A673 (cell line): ENCODE measurements at regions not wholly inside any gene's neighbourhood (a gene's known extent, or its start where the extent isn't known, plus 50 kb on each side); places are given as distances from the start of the nearest gene placed in this dataset.

ENCODE experiments used
- EZH2 ChIP-seq: fragments of 200-600 bp; sonication (generic); IDR thresholded peaks from 2 replicates; pipeline ENCODE4 v1.6.1; 2017; ENCODE audit warnings: borderline replicate concordance, low read depth, mild to moderate bottlenecking, mixed read lengths, antibody characterized with exemption, low read length; ENCODE audit not compliant: poor library complexity, severe bottlenecking
- TF ChIP-seq, protein P1 (sequence below): fragments of 300-800, 200-600 bp; sonication (generic); conservative IDR thresholded peaks from 2 replicates; pipeline ENCODE4 v1.5.1; 2017; ENCODE audit warnings: low read depth, mild to moderate bottlenecking, antibody characterized with exemption, low read length, moderate library complexity, mixed read lengths

DNA sequence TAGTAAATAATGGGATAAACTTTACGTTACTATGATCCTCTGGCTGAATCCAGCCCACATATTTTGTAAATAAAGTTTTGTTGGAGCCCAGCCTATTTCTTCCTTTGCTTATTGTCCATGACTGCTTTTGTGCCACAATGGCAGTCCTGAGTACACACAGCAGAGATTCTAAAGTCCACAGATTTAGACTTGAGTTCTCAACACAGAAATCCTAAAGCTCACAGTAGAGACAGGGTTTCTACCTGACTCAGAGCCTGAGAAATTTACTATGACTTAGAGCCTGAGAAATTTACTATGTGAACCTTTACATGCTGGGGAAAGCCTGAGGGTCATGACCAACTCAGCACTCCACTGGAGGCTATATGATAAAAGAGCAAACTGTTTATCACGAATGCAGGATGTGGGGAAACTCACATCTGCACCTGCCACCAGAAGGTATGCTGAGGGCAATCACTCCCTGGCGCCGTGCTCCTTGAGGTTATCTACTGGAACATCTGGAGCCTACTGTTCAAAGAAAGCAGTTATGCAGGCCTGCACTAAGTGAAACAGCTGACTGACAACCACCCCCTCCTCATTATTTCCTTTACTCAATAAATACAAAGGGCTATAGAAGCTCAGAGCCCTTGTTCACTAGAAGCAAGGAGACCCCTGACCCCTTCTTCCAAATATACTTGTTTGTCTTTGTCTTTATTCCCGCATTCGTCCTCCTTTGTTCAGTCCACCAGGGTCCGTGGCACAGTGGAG is 52.6 kb upstream of the BICD1 start:
- TF ChIP-seq, protein P1, sequence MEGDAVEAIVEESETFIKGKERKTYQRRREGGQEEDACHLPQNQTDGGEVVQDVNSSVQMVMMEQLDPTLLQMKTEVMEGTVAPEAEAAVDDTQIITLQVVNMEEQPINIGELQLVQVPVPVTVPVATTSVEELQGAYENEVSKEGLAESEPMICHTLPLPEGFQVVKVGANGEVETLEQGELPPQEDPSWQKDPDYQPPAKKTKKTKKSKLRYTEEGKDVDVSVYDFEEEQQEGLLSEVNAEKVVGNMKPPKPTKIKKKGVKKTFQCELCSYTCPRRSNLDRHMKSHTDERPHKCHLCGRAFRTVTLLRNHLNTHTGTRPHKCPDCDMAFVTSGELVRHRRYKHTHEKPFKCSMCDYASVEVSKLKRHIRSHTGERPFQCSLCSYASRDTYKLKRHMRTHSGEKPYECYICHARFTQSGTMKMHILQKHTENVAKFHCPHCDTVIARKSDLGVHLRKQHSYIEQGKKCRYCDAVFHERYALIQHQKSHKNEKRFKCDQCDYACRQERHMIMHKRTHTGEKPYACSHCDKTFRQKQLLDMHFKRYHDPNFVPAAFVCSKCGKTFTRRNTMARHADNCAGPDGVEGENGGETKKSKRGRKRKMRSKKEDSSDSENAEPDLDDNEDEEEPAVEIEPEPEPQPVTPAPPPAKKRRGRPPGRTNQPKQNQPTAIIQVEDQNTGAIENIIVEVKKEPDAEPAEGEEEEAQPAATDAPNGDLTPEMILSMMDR, result no peak
- TF ChIP-seq EZH2, result no peak
